H1 (cell line): ENCODE measurements at regions not wholly inside any gene's neighbourhood (a gene's known extent, or its start where the extent isn't known, plus 50 kb on each side); places are given as distances from the start of the nearest gene placed in this dataset.

Source experiments
- GTF2F1 ChIP-seq: IDR thresholded peaks from 2 replicates; pipeline ENCODE4 v1.6.1; 2012; ENCODE audit warnings: low read depth, low read length, improper control_type of control experiment, borderline replicate concordance
- SAP30 ChIP-seq: fragments of 300-600 bp; sonication (generic); IDR thresholded peaks from 2 replicates; pipeline ENCODE4 v1.7.1; 2012; ENCODE audit warnings: low read length, moderate library complexity, mild to moderate bottlenecking, inconsistent platforms; ENCODE audit not compliant: insufficient read depth, insufficient replicate concordance
- TAF1 ChIP-seq: IDR thresholded peaks from 2 replicates; pipeline ENCODE4 v1.6.1; 2011; ENCODE audit warnings: mild to moderate bottlenecking, low read depth, low read length

DNA sequence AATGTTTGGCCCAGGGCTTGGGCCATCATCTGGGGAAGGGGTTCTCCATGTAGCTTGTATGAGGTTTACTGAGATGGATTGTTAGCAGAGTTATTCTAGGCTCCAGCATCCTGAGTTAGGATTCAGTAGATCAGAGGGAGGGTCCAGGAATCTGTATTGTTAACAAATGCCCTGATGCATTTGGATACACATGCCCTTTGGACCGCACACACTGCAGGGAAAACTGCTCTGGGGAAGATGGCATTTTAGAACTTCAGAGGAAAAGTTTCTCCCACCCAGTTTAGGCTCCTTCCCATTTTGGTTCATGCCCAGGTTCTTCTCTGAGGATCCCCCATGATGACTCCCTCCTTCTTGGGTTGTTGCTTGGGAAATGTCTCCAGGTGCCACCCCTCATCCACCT is 193.3 kb downstream of the KTN1 start (continued):
- TF ChIP-seq GTF2F1 (no peak), TAF1 (no peak), SAP30 (no peak)
